ENCODE measurements at regions not wholly inside any gene's neighbourhood (a gene's known extent, or its start where the extent isn't known, plus 50 kb on each side); places are given as distances from the start of the nearest gene placed in this dataset.

DNA sequence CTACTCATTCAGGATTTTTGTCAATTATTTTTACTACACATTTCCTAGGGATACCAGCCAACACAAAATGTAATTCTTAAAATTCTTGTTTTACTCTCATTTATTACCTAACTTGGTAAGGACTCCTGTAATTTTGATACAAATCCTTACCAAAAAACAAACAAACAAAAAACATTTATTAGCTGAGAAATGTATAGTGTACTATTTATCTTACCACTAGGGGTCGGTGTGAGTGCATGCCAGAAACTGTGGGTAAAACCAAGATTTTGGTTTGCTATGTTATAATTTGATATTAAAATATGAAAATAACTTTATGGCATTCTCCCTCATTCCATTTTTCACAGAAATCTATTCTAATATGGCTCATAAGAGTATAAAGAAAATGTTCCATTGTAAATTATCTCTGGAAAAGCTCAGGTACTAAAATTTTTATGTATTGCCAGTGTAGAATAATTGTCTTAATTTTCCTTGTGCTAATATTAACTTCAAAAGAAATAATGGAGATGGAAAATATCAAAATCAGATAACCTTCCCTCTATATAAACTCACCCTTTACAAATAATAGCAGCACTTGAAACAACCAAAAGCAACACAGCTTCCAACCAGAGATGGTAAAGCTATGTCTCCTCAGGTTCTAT lies 290.8 kb upstream of the PCDH15 start:
- Histone ChIP-seq H2BK20ac (ENCODE audit: low read length) (no peak overlapping the region), H3K23me2 (ENCODE audit: low read depth, low read length) (no peaks in the 10 kb centered on the region), H3K27me3 (replicated peaks in 1 of 4; ENCODE audit: control insufficient read depth in 3 of 4, extremely low read depth in 1 of 4, insufficient read depth in 3 of 4, low read length in 3 of 4) (no peaks in the 10 kb centered on the region), H4K5ac (ENCODE audit: insufficient read length, low read depth, low read length) (no peak overlapping the region), H3K79me2 (ENCODE audit: control insufficient read depth in 1 of 2, insufficient read depth in 2 of 2, low read length in 2 of 2) (no peaks in the 10 kb centered on the region), H4K91ac (replicated peaks; ENCODE audit: insufficient read length, low read length) (no peak overlapping the region), H3K4ac (replicated peaks; ENCODE audit: insufficient read length, low read depth, low read length) (no peak overlapping the region), H3K14ac (ENCODE audit: insufficient read length) (no peak overlapping the region), H3K79me1 (ENCODE audit: low read depth, low read length) (no peaks in the 10 kb centered on the region), H2BK12ac (ENCODE audit: low read depth, low read length) (no peak overlapping the region), H3K9me3 (ENCODE audit: insufficient read depth in 2 of 2, low read depth in 1 of 2, low read length in 1 of 2) (no peaks in the 10 kb centered on the region), H2AK5ac (ENCODE audit: low read depth, low read length) (no peak overlapping the region), H3K23ac (ENCODE audit: insufficient read length) (no peak overlapping the region), H3K36me3 (ENCODE audit: control insufficient read depth in 2 of 4, insufficient read depth in 4 of 4, low read length in 3 of 4) (no peaks in the 10 kb centered on the region), H3K4me3 (ENCODE audit: extremely low read depth in 1 of 4, insufficient read depth in 2 of 4, low read depth in 3 of 4, low read length in 4 of 4) (no peak overlapping the region), H4K8ac (ENCODE audit: extremely low read depth, insufficient read depth, low read length) (no peak overlapping the region), H3K9ac (replicated peaks in 1 of 4; ENCODE audit: extremely low read depth in 1 of 4, low read depth in 3 of 4, low read length in 3 of 4) (no peak overlapping the region), H2BK120ac (replicated peaks; ENCODE audit: low read depth, low read length) (no peak overlapping the region), H3K27ac (ENCODE audit: low read depth, low read length) (no peak overlapping the region), H3K4me1 (replicated peaks in 1 of 4; ENCODE audit: control insufficient read depth in 3 of 4, insufficient read depth in 4 of 4, low read length in 3 of 4) (no peaks in the 10 kb centered on the region), H3K56ac (replicated peaks; ENCODE audit: insufficient read length, low read depth, low read length) (no peak overlapping the region), H3K4me2 (ENCODE audit: insufficient read depth in 1 of 2, low read depth in 2 of 2, low read length in 2 of 2) (no peak overlapping the region), H2AFZ (ENCODE audit: low read length) (no peak overlapping the region), H2BK15ac (ENCODE audit: low read length) (no peak overlapping the region), H3K18ac (ENCODE audit: extremely low read depth, low read length) (no peak overlapping the region), H4K20me1 (replicated peaks in 1 of 2; ENCODE audit: control insufficient read depth in 1 of 2, insufficient read depth in 2 of 2, low read length in 2 of 2) (no peaks in the 10 kb centered on the region), H2BK5ac (ENCODE audit: low read depth, low read length) (no peak overlapping the region)
- FAIRE-seq (no peak), DNase-seq (ENCODE audit: low read depth in 1 of 2, low spot score in 2 of 2) (no peak)
- ChIA-PET CTCF (ENCODE audit: partially characterized antibody) (interaction anchor here (0.5 to 2.1 kb wide), 12 partner anchors 8 to 537 kb away, joined by 3 to 8 read pairs (median 3); no protein-coding TSS in a partner anchor), POLR2A (ENCODE audit: partially characterized antibody) (no interaction called here)
- WGBS, 2 experiments (ENCODE audit: extremely low coverage in 1 of 2, insufficient coverage in 1 of 2, insufficient read length in 1 of 2, insufficient replicate concordance in 2 of 2, low coverage in 1 of 2, low lambda C conversion rate in 2 of 2, missing lambda C conversion rate in 1 of 2) = 0% methylated on average over 1 of the region's 1 CpG; no CpG with 5 or more reads in 1 of the 2 experiments
- peak; percentile 67 to 78 for TF ChIP-seq RAD21 (IDR thresholded peaks at IDR 0.05 in 1 of 2, conservative IDR thresholded peaks at IDR 0.05 in 1 of 2; ENCODE audit: low read depth in 2 of 2, low read length in 2 of 2)
- TF ChIP-seq CBX8 (IDR thresholded peaks at IDR 0.05; ENCODE audit: borderline replicate concordance, low read depth, low read length) = no peak
- TF ChIP-seq BACH1 (IDR thresholded peaks at IDR 0.05; ENCODE audit: low read length) = no peak
- TF ChIP-seq, protein P1, sequence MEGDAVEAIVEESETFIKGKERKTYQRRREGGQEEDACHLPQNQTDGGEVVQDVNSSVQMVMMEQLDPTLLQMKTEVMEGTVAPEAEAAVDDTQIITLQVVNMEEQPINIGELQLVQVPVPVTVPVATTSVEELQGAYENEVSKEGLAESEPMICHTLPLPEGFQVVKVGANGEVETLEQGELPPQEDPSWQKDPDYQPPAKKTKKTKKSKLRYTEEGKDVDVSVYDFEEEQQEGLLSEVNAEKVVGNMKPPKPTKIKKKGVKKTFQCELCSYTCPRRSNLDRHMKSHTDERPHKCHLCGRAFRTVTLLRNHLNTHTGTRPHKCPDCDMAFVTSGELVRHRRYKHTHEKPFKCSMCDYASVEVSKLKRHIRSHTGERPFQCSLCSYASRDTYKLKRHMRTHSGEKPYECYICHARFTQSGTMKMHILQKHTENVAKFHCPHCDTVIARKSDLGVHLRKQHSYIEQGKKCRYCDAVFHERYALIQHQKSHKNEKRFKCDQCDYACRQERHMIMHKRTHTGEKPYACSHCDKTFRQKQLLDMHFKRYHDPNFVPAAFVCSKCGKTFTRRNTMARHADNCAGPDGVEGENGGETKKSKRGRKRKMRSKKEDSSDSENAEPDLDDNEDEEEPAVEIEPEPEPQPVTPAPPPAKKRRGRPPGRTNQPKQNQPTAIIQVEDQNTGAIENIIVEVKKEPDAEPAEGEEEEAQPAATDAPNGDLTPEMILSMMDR (IDR thresholded peaks at IDR 0.05; ENCODE audit: control extremely low read depth in 1 of 3, insufficient read depth in 1 of 3, low read depth in 1 of 3, low read length in 3 of 3) = peak in 2 of 3 experiments; percentile 36 to 51; a peak in 2 of 4 replicates

Measured in H1 (cell line).